SK-N-SH (cell line): ENCODE measurements at regions not wholly inside any gene's neighbourhood (a gene's known extent, or its start where the extent isn't known, plus 50 kb on each side); places are given as distances from the start of the nearest gene placed in this dataset.

Experiments used
- CTCF ChIA-PET: fragments of 300-600, 350-600 bp; formaldehyde crosslinking; extraction: SDS; loops from one replicate; lab custom pipeline; 2021; lab: Yijun Ruan, JAX
- POLR2A ChIA-PET: fragments of 350-600 bp; sonication (Branson Sonifier 250); formaldehyde crosslinking; extraction: SDS; loops from one replicate; lab custom pipeline; 2020; ENCODE audit warnings: antibody characterized with exemption, inconsistent platforms; lab: Yijun Ruan, JAX
- DNase-seq: peaks from one replicate; pipeline ENCODE4 v3.0.0; 2012
- H2AFZ ChIP-seq: fragments of 200-600 bp; sonication (generic); 2 replicates; pipeline ENCODE4 v1.8.1; 2016; ENCODE audit warnings: antibody characterized with exemption, mild to moderate bottlenecking, low read depth
- H3F3A ChIP-seq: fragments of 200-600 bp; sonication (generic); replicated peaks from 2 replicates; pipeline ENCODE3; 2016; ENCODE audit warnings: antibody characterized with exemption, mild to moderate bottlenecking; ENCODE audit not compliant: insufficient read depth
- H3K27ac ChIP-seq, 2 experiments: fragments of 200-500 bp in 1 of 2; fragments of 200-600 bp in 1 of 2; sonication (Bioruptor generic) in 1 of 2; sonication (generic), shearing (Covaris generic) in 1 of 2; 2 replicates each; pipeline versions ENCODE4 v1.5.1 to v1.6.1; 2014 to 2016; ENCODE audit warnings: low read depth in 2 of 2, inconsistent platforms in 1 of 2, low read length in 1 of 2, mild to moderate bottlenecking in 1 of 2, mixed read lengths in 1 of 2
- H3K27me3 ChIP-seq: fragments of 200-600 bp; sonication (generic), shearing (Covaris generic); 2 replicates; pipeline ENCODE4 v1.6.1; 2016; ENCODE audit warnings: mixed run types; ENCODE audit not compliant: insufficient read depth
- H3K36me3 ChIP-seq, 2 experiments: fragments of 200-500 bp in 1 of 2; fragments of 200-600 bp in 1 of 2; sonication (Bioruptor generic) in 1 of 2; sonication (generic) in 1 of 2; replicated peaks in 1 of 2; 2 replicates each; pipeline versions ENCODE3 to v1.5.1; 2014 to 2016; ENCODE audit warnings: low read length in 1 of 2, mild to moderate bottlenecking in 1 of 2; ENCODE audit not compliant: insufficient read depth in 2 of 2, control insufficient read depth in 1 of 2
- H3K4me1 ChIP-seq, 2 experiments: fragments of 200-500 bp in 1 of 2; fragments of 200-600 bp in 1 of 2; sonication (Bioruptor generic) in 1 of 2; sonication (generic), shearing (Covaris generic) in 1 of 2; 2 replicates each; pipeline versions ENCODE4 v1.5.1 to v1.6.1; 2014 to 2016; ENCODE audit warnings: low read depth in 1 of 2, low read length in 1 of 2, mixed run types in 1 of 2; ENCODE audit not compliant: insufficient read depth in 2 of 2, control insufficient read depth in 1 of 2
- H3K4me2 ChIP-seq: fragments of 200-600 bp; sonication (generic), shearing (Covaris generic); 2 replicates; pipeline ENCODE4 v1.6.1; 2017; ENCODE audit warnings: mixed run types
- H3K4me3 ChIP-seq, 2 experiments: fragments of 200-500 bp in 1 of 2; fragments of 200-600 bp in 1 of 2; sonication (Bioruptor generic) in 1 of 2; sonication (generic), shearing (Covaris generic) in 1 of 2; 2 replicates each; pipeline versions ENCODE4 v1.5.1 to v1.8.1; 2014 to 2016; ENCODE audit warnings: low read depth in 2 of 2, inconsistent platforms in 1 of 2, low read length in 1 of 2, mild to moderate bottlenecking in 1 of 2, mixed read lengths in 1 of 2, moderate library complexity in 1 of 2
- H3K79me2 ChIP-seq: fragments of 200-600 bp; sonication (generic); 2 replicates; pipeline ENCODE4 v1.8.1; 2017; ENCODE audit warnings: mild to moderate bottlenecking; ENCODE audit not compliant: insufficient read depth
- H3K9ac ChIP-seq: fragments of 200-600 bp; sonication (generic); 2 replicates; pipeline ENCODE4 v1.6.1; 2017; ENCODE audit warnings: mixed run types
- H3K9me2 ChIP-seq: fragments of 200-600 bp; sonication (generic); 2 replicates; pipeline ENCODE4 v1.6.1; 2017; ENCODE audit warnings: mixed run types
- H3K9me3 ChIP-seq: fragments of 200-600 bp; sonication (generic); 2 replicates; pipeline ENCODE4 v1.6.1; 2017; ENCODE audit warnings: mixed run types, mild to moderate bottlenecking, moderate library complexity
- H4K20me1 ChIP-seq: fragments of 200-600 bp; sonication (generic); 2 replicates; pipeline ENCODE4 v1.6.1; 2017; ENCODE audit warnings: mild to moderate bottlenecking, mixed run types; ENCODE audit not compliant: insufficient read depth
- CHD2 ChIP-seq: fragments of 150-350 bp; IDR thresholded peaks from 2 replicates; pipeline ENCODE4 v1.6.1; 2018; ENCODE audit warnings: low read length; ENCODE audit not compliant: partially characterized antibody
- CTCF ChIP-seq: fragments of 200-600 bp; sonication (generic); IDR thresholded peaks from 2 replicates; pipeline ENCODE4 v1.6.1; 2017; ENCODE audit warnings: antibody characterized with exemption, mild to moderate bottlenecking, moderate library complexity
- ELF1 ChIP-seq: IDR thresholded peaks from 2 replicates; pipeline ENCODE4 v1.4.0; 2012
- FOSL2 ChIP-seq: IDR thresholded peaks from 2 replicates; pipeline ENCODE4 v1.4.0; 2012; ENCODE audit warnings: low read depth, mild to moderate bottlenecking, moderate library complexity, borderline replicate concordance
- FOXJ3 ChIP-seq: sonication (generic); formaldehyde crosslinking; IDR thresholded peaks from 2 replicates; pipeline ENCODE4 v1.5.1; 2020; ENCODE audit warnings: mild to moderate bottlenecking, missing genetic modification reagents
- IRF3 ChIP-seq: fragments of 150-350 bp; IDR thresholded peaks from 2 replicates; pipeline ENCODE4 v1.6.1; 2016; ENCODE audit warnings: mild to moderate bottlenecking, low read depth, low read length
- JUND ChIP-seq: IDR thresholded peaks from 2 replicates; pipeline ENCODE4 v1.4.0; 2012
- MAX ChIP-seq: IDR thresholded peaks from 2 replicates; pipeline ENCODE4 v1.4.0; 2012; ENCODE audit warnings: low read depth
- MEF2A ChIP-seq: IDR thresholded peaks from 2 replicates; pipeline ENCODE4 v1.4.0; 2012; ENCODE audit warnings: low read depth, borderline replicate concordance
- NFIC ChIP-seq: IDR thresholded peaks from 2 replicates; pipeline ENCODE4 v1.4.0; 2012; ENCODE audit warnings: borderline replicate concordance
- NRF1 ChIP-seq: IDR thresholded peaks from 2 replicates; pipeline ENCODE4 v1.6.1; 2012; ENCODE audit warnings: low read depth, mild to moderate bottlenecking, low read length
- RAD21 ChIP-seq: IDR thresholded peaks from 2 replicates; pipeline ENCODE4 v1.6.1; 2012; ENCODE audit warnings: mild to moderate bottlenecking, low read length
- RCOR1 ChIP-seq: fragments of 150-350 bp; IDR thresholded peaks from 2 replicates; pipeline ENCODE4 v1.6.1; 2017; ENCODE audit warnings: antibody characterized with exemption, low read length
- RXRA ChIP-seq: IDR thresholded peaks from 2 replicates; pipeline ENCODE4 v1.4.0; 2012; ENCODE audit warnings: low read depth, mild to moderate bottlenecking, borderline replicate concordance
- SIN3A ChIP-seq: IDR thresholded peaks from 2 replicates; pipeline ENCODE4 v1.6.1; 2012; ENCODE audit warnings: low read depth, mild to moderate bottlenecking, low read length, moderate library complexity, borderline replicate concordance
- TAF1 ChIP-seq: IDR thresholded peaks from 2 replicates; pipeline ENCODE4 v1.6.1; 2012; ENCODE audit warnings: low read depth, mild to moderate bottlenecking, low read length, moderate library complexity, borderline replicate concordance
- TCF12 ChIP-seq: IDR thresholded peaks from 2 replicates; pipeline ENCODE4 v1.4.0; 2012
- YY1 ChIP-seq: IDR thresholded peaks from 2 replicates; pipeline ENCODE4 v1.4.0; 2012; ENCODE audit warnings: low read depth, mild to moderate bottlenecking
- ZBTB33 ChIP-seq: IDR thresholded peaks from 2 replicates; pipeline ENCODE4 v1.4.0; 2012; ENCODE audit warnings: low read depth, borderline replicate concordance
- WGBS: methylation state at CpG from one replicate; pipeline ENCODE4 v1.1.6; 2017; ENCODE audit warnings: low lambda C conversion rate; 5-methylcytosine and 5-hydroxymethylcytosine counted together
- TF ChIP-seq, protein P1 (sequence below): IDR thresholded peaks from 2 replicates; pipeline ENCODE4 v1.6.1; 2012; ENCODE audit warnings: mild to moderate bottlenecking, low read depth, low read length, moderate library complexity
- TF ChIP-seq, protein P2 (sequence below): IDR thresholded peaks from 2 replicates; pipeline ENCODE4; 2012

DNA sequence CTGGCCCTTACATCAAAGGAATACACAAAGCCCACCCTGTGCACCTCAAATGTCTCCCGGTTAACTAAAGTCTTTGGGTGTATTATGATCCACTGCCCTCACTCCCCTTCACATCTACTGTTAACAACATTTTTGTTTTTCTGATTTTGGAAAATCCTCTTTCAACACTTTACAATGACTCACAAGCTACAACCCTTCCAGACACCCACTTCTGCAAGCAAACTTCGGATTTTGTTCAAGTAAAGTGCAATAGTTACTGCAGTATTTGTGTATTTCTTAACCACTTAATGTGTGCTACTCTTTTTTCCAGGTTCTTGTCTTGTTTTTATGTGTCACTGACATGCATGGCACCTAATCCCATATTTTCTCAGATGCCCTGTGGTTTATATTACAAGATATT is 101.1 kb downstream of the EDNRB start (continued):
- no peak for TF ChIP-seq NRF1
- TF ChIP-seq, protein P1, sequence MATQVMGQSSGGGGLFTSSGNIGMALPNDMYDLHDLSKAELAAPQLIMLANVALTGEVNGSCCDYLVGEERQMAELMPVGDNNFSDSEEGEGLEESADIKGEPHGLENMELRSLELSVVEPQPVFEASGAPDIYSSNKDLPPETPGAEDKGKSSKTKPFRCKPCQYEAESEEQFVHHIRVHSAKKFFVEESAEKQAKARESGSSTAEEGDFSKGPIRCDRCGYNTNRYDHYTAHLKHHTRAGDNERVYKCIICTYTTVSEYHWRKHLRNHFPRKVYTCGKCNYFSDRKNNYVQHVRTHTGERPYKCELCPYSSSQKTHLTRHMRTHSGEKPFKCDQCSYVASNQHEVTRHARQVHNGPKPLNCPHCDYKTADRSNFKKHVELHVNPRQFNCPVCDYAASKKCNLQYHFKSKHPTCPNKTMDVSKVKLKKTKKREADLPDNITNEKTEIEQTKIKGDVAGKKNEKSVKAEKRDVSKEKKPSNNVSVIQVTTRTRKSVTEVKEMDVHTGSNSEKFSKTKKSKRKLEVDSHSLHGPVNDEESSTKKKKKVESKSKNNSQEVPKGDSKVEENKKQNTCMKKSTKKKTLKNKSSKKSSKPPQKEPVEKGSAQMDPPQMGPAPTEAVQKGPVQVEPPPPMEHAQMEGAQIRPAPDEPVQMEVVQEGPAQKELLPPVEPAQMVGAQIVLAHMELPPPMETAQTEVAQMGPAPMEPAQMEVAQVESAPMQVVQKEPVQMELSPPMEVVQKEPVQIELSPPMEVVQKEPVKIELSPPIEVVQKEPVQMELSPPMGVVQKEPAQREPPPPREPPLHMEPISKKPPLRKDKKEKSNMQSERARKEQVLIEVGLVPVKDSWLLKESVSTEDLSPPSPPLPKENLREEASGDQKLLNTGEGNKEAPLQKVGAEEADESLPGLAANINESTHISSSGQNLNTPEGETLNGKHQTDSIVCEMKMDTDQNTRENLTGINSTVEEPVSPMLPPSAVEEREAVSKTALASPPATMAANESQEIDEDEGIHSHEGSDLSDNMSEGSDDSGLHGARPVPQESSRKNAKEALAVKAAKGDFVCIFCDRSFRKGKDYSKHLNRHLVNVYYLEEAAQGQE, result no peak
- no peak for TF ChIP-seq FOXJ3 (CRISPR knock-in tag)
- no peak for TF ChIP-seq TAF1
- TF ChIP-seq JUND, result no peak
- TF ChIP-seq YY1, result no peak

- POLR2A ChIA-PET, result no interaction called here
- Histone ChIP-seq H3K4me3 (no peak overlapping the region), H3K9me3 (no peaks in the 10 kb centered on the region), H3K27ac (no peak overlapping the region), H3K79me2 (no peaks in the 10 kb centered on the region), H3K4me1 (no peaks in the 10 kb centered on the region; a peak in 1 of 4 replicates), H3K9me2 (no peaks in the 10 kb centered on the region), H4K20me1 (no peaks in the 10 kb centered on the region), H3K36me3 (no peaks in the 10 kb centered on the region), H3K9ac (no peak overlapping the region), H3K4me2 (no peak overlapping the region), H3K27me3 (no peaks in the 10 kb centered on the region; the same call in 1 of the 2 replicates), H3F3A (no peaks in the 10 kb centered on the region), H2AFZ (no peak overlapping the region)
- no peak for DNase-seq
- CTCF ChIA-PET, result no interaction called here
- 8% methylated on average over 5 of the region's 5 CpGs for WGBS
- no peak for TF ChIP-seq CTCF
- no peak for TF ChIP-seq RCOR1
- no peak for TF ChIP-seq ZBTB33
- no peak for TF ChIP-seq FOSL2
- TF ChIP-seq IRF3, result no peak
- no peak for TF ChIP-seq MEF2A
- no peak for TF ChIP-seq RAD21
- no peak for TF ChIP-seq CHD2
- no peak for TF ChIP-seq TCF12
- TF ChIP-seq TAF1, result no peak
- TF ChIP-seq, protein P2, sequence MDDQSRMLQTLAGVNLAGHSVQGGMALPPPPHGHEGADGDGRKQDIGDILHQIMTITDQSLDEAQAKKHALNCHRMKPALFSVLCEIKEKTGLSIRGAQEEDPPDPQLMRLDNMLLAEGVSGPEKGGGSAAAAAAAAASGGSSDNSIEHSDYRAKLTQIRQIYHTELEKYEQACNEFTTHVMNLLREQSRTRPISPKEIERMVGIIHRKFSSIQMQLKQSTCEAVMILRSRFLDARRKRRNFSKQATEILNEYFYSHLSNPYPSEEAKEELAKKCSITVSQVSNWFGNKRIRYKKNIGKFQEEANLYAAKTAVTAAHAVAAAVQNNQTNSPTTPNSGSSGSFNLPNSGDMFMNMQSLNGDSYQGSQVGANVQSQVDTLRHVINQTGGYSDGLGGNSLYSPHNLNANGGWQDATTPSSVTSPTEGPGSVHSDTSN, result no peak
- TF ChIP-seq MAX, result no peak
- TF ChIP-seq NFIC, result no peak
- no peak for TF ChIP-seq RXRA
- TF ChIP-seq YY1, result no peak
- TF ChIP-seq ELF1, result no peak
- no peak for TF ChIP-seq SIN3A
These were observed 103.3 kb downstream of the EDNRB start for GRCh38 chr13:77815330-77815729.
